HG03196 (cell line): ENCODE measurements at regions not wholly inside any gene's neighbourhood (a gene's known extent, or its start where the extent isn't known, plus 50 kb on each side); places are given as distances from the start of the nearest gene placed in this dataset.
A peak's percentile ranks its signal among the peaks of the same experiment; 100 is the strongest.

Source experiments
- ATAC-seq: cut with Tn5 transposase; IDR thresholded peaks from one replicate; pipeline ENCODE4 v1.9.1; 2021; ENCODE audit not compliant: unreplicated experiment

DNA sequence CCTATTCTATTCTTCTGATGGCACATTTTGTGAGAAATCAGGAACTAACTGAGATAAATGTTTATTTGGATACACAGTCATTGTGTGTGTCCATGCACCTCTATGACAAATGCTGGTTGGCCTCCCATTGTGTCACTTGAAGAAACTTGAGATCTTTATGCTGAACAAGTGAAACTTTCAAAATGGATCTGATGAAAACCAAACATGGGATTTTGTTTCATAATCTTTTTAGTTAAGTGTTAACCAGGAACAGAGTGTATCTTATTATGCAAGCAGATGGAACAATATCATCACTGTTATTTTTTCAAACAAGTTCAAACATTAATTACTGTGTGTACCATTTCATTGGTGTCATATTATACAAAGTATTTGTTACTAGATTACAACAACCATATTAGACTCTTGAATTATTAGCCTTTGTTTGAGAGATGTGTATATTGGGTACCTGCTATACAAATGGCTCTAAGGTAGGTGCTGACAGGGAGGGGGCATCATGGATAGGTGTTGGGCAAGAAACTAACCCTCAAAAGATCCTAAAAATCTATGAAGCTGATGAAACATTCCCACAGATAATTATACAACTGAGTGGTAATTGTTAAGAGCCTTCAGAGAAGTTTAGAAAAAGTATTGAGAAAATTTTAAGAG lies 159.8 kb downstream of the PALM2AKAP2 start:
- ATAC-seq = no peak

DNA sequence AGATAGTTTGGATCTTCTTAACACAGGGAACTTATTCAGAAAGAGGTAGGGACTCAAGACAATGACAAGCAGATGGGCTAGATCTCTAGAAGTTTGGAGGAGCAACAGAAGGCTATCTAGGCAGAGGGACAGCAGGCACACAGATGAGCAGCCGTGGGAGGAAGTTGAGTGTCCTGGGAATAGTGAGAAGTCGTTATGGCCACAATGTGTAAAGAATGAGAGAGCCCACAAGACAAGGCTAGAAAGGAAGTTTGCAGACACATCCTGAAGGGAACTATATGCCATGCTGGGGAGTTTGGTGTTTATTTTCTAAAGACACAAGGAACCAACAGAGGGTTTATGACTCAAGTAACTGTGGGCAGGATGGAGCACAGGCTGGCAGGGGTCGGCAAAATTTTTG lies 160.6 kb downstream of the PALM2AKAP2 start:
- ATAC-seq = no peak

DNA sequence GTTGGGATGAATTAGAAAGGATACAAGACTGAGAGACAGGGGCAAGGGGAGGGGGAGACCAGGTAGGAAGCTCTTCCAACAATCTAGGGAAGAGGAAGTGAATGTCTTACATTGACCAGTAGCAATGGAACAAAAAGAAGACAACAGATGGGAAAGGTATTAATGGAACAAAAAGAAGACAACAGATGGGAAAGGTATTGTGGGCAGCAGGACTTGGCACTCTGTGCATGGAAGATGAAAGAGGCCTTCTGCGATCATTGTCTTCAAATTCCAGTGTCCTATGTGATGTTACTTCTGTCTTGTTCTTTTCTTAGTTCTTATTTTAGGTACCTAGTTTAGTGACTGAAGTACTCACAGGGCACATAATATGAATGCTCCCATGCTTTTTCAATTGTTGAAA lies 161.8 kb downstream of the PALM2AKAP2 start:
- ATAC-seq = no peak

DNA sequence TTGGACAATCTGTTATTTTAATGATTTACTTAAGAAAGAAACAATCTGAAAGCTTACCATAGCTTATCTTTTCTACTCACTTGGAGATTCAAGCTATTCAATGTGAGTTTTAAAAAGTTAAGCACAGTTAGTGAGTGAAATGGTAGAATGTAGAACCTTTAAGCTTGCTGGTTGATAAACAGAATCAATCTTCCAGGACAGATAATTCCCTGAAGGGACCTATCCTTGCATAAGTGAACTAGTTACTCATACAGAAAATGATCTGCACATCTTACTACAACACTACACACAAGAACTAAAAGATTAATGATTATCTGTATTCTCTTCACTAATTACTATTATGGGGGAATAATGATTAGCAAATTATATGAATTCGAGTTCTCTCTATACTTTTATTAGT lies 165.6 kb downstream of the PALM2AKAP2 start:
- no peak for ATAC-seq

DNA sequence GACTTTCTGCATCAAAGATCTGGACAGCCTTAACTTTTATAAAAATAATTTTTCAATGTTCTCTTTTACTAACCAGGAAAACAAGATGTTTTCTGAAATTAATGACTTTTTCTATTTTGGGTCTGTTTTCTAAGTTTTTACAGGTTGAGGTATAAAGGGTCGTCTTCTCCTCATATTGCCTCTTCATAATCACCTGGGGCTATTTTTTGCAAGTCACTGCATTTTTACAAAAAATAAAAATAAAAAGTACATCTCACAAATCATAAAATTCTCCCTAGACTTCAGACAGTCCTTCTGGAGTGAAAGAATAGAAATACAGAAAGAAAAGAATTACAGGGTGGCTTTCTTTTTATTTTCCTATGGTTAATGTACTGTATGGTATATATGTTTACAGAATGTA lies 168.5 kb downstream of the PALM2AKAP2 start:
- no peak for ATAC-seq

DNA sequence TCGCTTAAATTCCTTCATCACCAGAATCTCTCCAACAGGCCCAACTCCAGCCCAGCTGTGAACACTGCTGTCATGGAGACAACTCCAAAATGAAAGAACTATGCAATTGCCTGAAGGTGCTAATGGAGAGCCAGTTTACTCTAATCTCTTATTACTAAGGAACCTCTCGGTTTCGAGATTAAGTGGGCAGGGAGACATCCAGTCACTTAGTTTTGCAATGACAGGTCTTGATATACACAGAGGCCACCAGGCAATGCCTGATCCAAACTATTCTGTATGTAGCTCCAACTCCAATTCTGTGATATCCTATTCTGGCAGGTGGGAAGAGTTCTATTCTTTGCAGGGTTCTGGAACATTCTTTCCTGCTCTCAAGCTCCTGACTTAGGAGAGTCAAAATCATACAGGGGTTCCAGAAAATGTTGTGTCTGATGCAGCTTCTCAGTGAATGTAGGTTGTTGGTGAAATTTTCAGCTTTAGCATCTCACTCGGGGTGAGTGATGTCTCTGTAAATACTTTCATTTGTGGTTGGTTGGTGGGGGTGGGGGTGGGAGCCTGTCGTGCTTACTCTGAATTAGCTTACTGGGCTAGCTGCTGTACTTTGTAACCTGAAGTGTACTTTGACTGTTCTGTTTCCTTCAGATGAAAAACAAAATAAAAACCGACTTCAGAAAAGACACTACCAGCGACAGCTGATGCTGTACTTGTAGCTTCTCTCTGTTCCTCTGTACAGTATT lies 170.9 kb downstream of the PALM2AKAP2 start:
- ATAC-seq = no peak

DNA sequence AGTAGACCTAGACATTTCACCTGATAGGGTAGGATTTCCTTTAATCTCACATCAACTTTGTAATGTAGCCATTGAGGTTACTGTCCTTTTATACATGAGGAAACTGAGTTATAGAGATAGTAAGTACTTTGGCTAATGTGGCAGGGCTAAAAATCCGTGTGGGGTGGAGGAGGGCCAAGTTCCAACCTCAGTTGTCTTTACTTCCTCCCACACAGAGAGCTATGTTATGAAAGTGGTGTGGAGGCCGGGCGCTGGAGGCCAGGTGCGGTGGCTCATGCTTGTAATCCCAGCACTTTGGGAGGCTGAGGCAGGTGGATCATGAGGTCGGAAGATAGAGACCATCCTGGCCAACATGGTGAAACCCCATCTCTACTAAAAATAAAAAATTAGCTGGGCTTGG lies 173.3 kb downstream of the PALM2AKAP2 start:
- ATAC-seq = no peak

DNA sequence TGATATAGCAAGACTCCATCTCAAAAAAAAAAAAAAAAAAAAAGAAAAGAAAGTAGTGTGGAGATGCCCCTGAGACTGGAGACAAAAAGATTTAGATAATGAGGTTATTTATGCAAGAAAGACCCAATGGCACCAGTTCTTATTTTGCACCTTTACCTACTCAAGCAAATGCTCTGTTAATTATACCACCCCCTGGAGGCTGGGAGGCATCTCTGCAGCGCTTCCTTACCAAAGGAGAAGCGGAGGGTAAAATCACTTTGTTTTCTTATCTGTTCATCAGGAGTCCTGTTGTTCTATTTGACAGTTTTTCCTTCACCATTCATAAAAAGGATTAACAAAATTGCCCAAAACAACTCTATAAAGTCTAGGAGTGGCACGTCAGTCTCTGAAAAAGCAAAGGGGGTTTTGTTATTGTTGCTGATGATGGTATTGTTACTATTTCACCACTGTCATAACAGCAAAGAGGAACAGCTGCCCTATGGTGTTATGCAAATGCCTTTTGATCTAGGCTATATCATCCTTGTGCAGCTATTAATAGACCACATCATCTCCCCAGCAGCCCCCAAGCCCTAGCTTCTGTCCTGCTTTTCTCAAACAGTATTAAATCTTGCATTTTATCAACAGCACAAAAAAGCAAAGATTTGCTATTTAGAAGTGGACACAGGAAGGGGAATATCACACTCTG lies 174.0 kb downstream of the PALM2AKAP2 start:
- ATAC-seq = no peak

DNA sequence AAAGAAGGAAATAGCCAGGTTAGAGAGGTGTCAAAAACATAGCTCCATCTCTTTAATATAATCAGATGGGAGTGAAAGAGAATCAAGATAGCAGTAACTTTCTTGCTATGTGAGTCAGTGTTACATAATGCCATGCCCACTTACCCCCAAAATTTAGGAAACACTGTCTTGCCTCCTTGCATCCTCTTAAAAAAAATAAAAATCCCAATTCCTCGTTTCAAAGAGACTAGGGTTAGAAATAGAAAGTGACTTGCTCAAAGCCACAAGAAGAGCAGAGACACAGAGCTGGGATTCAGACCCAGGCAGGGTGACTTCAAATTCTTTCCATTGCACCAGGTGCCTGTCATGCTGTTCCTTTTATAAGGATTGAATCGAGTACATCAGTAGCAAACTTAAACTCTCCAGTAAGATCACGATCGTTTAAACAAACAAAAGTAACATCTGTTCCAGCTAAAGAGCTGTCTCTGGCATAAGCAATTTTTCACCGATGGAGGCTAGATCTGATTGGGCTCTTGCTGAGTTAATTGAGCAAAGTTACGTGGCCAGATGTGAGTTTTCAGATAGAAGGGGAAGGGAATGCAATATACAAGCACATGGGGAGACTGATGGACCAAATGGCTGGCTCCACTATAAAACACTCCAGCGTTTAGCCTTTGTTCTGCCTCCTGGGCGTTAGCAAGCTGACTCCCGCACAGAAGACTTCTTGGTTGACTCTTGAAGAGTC lies 176.9 kb downstream of the PALM2AKAP2 start:
- no peak for ATAC-seq

DNA sequence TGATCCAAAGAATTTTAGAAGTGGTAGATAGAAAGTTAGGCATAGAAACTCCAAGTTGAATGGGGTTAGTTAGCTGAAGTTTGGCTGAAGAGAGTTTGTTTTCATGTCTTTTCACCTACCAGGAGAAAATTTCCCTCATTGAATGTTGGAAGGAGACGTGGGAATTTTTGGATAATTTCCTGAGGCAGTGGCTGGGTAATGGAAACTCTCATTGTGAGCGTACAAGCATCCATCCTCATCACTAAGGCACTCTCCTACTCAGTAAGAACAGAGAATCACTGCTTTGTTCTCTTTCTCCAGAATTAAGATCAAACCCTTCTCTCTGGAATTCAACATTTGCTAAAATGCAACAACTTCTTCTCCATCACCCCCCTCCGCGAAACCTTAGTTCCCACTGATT lies 179.7 kb downstream of the PALM2AKAP2 start:
- ATAC-seq = no peak

DNA sequence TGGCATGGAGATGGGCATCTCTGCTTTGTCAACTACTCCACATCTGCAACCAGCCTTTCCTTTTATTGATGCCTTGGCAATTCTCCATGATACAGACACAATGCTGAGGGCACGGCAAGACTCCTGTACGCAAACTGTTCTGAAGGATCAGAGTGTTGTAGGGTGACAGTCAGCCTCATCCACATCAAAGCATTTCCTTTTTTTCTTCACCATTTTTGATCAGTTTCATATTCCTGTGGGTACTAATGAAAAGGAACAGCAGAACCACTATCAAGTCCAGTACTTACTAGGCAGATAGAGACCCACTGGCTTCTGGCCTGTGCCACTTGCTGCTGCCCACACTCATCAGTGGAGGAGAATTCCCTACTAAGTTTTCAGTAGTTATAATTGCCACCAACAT lies 181.6 kb downstream of the PALM2AKAP2 start:
- ATAC-seq = no peak

DNA sequence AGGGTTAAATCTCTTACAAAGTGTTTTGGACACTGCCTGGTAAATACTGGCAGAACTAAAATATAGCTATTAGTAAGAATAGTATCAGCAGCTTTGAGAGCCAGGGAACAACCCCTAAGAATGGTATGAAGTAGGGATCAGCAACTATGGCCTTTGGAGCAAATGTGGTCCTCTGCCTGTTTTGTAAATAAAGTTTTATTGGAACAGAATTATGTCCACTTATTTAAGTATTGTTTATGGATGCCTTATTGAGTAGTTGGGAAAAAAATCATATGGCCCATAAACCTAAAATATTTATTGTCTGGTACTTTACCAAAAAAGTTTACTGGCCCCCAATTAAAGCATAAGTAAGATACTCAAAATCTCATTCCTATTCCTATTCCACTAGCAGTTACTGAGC lies 182.2 kb downstream of the PALM2AKAP2 start:
- no peak for ATAC-seq

DNA sequence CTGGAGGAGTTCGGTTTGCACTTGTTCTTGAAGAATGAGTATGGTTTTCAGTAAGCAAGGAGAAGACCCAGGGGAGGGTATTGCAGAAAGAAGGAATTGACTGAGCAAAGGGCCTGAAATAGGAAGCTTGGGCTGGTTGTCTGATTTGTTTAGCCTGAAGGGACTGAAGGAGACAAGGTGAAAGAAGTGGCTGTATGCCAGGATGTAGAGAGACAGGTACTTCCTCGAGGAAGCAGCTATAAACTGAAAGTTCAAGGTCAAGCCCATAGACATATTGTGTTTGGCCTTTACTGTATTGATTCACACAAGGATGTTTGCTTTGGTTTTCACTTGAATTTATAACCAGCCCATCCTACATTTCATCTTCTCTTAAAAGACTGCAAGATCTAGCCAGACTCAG lies 183.1 kb downstream of the PALM2AKAP2 start:
- ATAC-seq = no peak

DNA sequence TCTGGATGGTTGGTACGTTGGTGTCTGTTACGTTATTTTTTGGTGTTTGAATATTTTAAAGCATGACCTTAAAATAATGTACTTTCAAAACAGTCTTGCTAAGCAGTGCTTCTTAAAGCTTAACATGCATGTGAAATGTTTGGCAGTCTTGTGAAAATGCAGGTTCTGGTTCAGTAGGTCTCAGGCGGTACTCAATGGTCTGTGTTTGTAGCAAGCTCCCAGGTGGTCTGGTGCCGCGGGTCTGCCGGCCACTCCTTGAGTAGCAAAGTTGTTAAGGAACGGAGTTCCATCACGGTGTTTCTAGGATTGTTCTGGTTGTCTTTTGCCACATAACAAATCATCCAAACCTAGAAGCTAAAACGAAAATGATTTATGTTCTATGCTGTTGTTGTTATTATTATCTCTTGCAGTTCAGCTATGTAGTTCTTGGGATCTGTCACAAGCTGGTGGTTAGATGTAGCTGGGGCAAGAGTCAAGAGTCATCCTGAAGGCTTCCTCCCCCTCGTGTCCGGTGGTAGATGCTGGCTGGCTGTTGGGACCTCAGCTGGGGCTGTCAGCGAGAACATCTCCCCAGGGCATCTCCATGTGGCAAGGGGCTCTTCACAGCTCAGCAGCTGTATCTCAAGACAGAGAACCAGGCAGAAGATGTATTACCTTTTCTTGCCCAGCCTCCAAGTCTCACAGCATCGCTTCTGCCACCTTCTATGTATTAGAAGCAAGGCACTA lies 186.8 kb downstream of the PALM2AKAP2 start:
- ATAC-seq = peak; percentile 40

DNA sequence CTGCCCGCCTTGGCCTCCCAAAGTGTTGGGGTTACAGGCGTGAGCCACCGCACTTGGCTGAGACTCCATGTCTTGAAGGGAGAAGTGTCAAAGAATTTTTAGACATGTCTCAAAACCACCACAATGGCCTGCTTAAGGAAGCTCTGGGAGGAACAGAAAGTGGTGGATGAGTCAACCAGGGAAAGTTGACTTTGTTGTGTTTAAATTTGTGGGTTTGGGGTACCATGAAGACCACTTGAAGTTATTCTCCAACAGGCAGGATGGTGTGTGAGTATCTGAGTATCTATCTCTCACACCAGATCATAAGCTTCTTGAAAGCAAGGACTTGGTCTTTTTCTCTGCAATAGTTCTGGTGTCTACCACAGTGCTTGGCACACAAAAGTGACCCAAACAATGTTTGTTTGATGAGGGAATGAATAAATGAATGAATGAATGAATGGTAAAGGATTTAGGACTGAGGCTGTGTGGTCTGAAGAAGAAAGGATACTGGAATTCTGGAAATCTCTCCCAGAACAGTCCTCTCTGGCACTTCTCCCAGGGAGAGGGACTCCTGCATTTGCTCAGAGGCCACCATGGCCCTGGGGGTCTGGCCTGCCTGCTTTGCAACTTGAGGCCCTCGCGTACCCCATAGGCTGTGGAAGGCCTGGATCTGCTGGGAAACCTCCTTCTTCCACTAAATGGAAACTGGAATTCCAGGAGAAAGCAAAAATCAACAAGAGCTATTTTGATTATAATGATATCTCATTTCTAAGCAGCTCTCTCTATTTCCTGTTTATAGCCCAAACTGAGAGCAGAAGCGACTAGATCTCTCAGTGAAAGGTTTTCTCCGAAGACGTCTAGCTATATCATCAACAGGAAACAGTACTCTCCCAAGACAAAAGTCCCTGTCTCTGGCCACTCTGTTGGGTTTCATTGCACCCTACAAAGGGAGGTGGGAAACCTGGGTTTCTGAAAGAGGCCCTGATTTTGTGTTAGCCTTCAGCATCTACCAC lies 187.9 kb downstream of the PALM2AKAP2 start:
- peak; percentile 32 for ATAC-seq

DNA sequence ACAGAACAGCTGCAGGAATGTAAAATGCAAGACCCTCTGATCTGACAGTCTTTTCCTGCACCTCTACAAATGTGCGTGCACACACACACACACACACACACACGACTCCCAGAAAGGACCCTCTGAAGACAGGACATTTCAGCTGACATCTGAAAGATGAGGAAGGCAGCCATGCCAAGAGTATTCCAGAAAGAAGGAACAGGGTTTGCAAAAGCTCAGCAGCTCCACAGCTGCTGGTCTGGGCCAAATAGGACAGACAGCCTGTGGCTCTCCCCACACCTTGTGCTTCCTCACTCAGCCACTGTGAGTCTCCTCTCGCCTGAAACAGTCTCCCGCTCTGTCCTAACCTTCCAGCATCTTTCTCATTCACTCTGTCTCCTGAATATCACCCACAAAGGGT lies 189.0 kb downstream of the PALM2AKAP2 start:
- ATAC-seq = no peak

DNA sequence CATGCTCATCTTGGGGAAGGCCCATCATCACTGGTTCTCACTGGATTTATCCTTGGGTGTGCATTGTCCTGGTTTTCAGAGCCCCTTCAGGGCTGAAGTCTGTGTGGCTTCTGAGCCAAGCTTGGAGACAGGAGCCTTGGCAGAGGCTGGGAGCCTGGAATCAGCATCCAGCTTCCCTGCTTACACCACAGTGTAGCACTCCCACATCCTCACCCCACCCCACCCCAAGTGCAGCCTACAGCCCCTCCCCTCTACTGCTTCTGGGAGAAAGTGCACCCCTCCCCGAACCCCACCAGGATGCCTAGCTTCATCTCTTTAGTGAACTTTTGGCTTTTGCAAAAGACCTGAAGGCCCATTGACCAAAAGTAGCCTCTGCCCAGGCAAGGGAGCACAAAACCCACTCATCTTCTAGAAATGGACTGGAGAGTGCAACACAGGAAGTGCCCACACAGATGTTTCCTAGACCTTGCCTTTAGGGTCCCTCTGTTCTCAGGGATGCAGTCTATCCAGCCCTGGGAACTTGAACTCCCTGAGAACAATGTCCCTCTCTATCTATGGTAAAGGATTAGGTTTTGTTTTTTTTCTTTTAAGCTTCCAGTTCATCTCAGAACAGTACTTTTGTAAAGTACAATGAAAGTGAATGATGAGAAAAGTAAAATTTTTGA lies 189.7 kb downstream of the PALM2AKAP2 start:
- ATAC-seq = no peak

DNA sequence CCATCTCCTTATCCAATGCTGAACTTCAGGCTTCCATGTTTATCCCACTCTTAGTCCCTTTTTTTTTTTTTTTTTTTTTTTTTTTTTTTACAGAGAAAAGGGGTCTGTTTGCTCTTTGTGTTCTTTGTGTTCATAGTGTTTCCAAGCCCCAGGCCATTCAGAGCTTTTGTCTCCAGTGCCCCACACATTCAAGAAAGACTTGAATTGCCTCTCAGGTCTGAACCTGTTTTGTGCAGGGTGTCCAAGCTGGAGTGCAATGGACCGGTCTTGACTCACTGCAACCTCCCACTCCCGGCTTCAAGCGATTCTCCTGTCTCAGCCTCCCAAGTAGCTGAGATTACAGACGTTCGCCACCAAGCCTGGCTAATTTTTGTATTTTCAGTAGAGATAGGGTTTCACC lies 191.2 kb downstream of the PALM2AKAP2 start:
- ATAC-seq = no peak
